Ascending aorta (tissue), 2 donors: ENCODE measurements at regions not wholly inside any gene's neighbourhood (a gene's known extent, or its start where the extent isn't known, plus 50 kb on each side); places are given as distances from the start of the nearest gene placed in this dataset.
A peak's percentile ranks its signal among the peaks of the same experiment; 100 is the strongest.

Experiments
- DNase-seq, 2 donors: peaks; one replicate each; pipeline ENCODE4 v3.0.0-alpha.2; 2019; ENCODE audit warnings: low spot score in 2 of 2
- H3K27ac ChIP-seq, 2 donors: fragments of 200-600 bp; sonication (generic); one replicate each; pipeline ENCODE4 v1.5.1; 2016 to 2017; ENCODE audit warnings: mild to moderate bottlenecking in 1 of 2
- H3K27me3 ChIP-seq: fragments of 200-600 bp; sonication (generic); one replicate; pipeline ENCODE4 v1.5.1; 2017
- H3K36me3 ChIP-seq, 2 donors: fragments of 200-600 bp; sonication (generic); one replicate each; pipeline ENCODE4 v1.5.1; 2016
- H3K4me1 ChIP-seq, 2 donors: fragments of 200-600 bp; sonication (generic); one replicate each; pipeline ENCODE4 v1.5.1; 2016 to 2017; ENCODE audit warnings: mild to moderate bottlenecking in 1 of 2
- H3K4me3 ChIP-seq, 2 donors: fragments of 200-600 bp; sonication (generic); one replicate each; pipeline ENCODE4 v1.5.1; 2016 to 2017; ENCODE audit warnings: mild to moderate bottlenecking in 1 of 2
- H3K9me3 ChIP-seq, 2 donors: fragments of 200-600 bp; sonication (generic); one replicate each; pipeline ENCODE4 v1.5.1; 2016
- CTCF ChIP-seq, 3 experiments: fragments of 200-600 bp in 2 of 3; fragments of 450-650 bp in 1 of 3; sonication (generic) in 2 of 3; IDR thresholded peaks; one replicate each; pipeline ENCODE4 v1.5.1; 2016 to 2019; ENCODE audit warnings: antibody characterized with exemption in 3 of 3, mild to moderate bottlenecking in 1 of 3, moderate library complexity in 1 of 3
- intact Hi-C: fragments of 100-400 bp; cut with DNase I; formaldehyde crosslinking; loops from one replicate; pipeline ENCODE4 v1.15.1; 2023

- DNase-seq: no peak
- intact Hi-C loops: loop anchor here (5.0 kb wide), 2 partner anchors 131 to 176 kb away; partner anchors contain the start of genes NFYA and OARD1
- Histone ChIP-seq H3K36me3 (no peaks in the 10 kb centered on the region), H3K4me1 (peaks cover 11 to 35% of the 10 kb centered on the region in 2 donors), H3K4me3 (no peak overlapping the region), H3K27me3 (no peaks in the 10 kb centered on the region), H3K27ac (peak overlapping the region; percentile 43 to 45), H3K9me3 (no peaks in the 10 kb centered on the region)
- TF ChIP-seq CTCF (IDR thresholded peaks at IDR 0.05): no peak
Observed at GRCh38 chr6:40896696-40897095, 142.3 kb downstream of the UNC5CL start.

- TF ChIP-seq CTCF (IDR thresholded peaks at IDR 0.05): peak; percentile 31 to 56 (median 40)
- H3K9me3 ChIP-seq: no peaks in the 10 kb centered on the region
- no peaks in the 10 kb centered on the region for H3K36me3 ChIP-seq
- DNase-seq: no peak
- H3K27me3 ChIP-seq: no peaks in the 10 kb centered on the region
- no peak overlapping the region for H3K4me3 ChIP-seq
- H3K27ac ChIP-seq: no peak overlapping the region
- peaks cover 0 to 23% of the 10 kb centered on the region in 2 donors for H3K4me1 ChIP-seq
- intact Hi-C loops: loop anchor here (2.0 to 5.0 kb wide), 3 partner anchors 18 to 177 kb away; partner anchors contain the start of genes NFYA and OARD1
Observed at GRCh38 chr6:40894962-40895799, 143.8 kb downstream of the UNC5CL start.

GRCh38 chr6:40893021-40893420 is 146.0 kb downstream of the UNC5CL start:
- Histone ChIP-seq H3K9me3 (no peaks in the 10 kb centered on the region), H3K27ac (no peak overlapping the region), H3K27me3 (no peaks in the 10 kb centered on the region), H3K4me3 (no peak overlapping the region), H3K36me3 (no peaks in the 10 kb centered on the region), H3K4me1 (peaks cover 0 to 18% of the 10 kb centered on the region in 2 donors)
- intact Hi-C loops: no loop called here
- no peak for DNase-seq
- TF ChIP-seq CTCF (IDR thresholded peaks at IDR 0.05): no peak

GRCh38 chr6:40892223-40892622 is 146.8 kb downstream of the UNC5CL start:
- intact Hi-C loops: no loop called here

GRCh38 chr6:40891686-40892085 is 147.3 kb downstream of the UNC5CL start:
- TF ChIP-seq CTCF (IDR thresholded peaks at IDR 0.05): no peak
- Histone ChIP-seq H3K27ac (no peak overlapping the region), H3K4me1 (peaks cover 0 to 9% of the 10 kb centered on the region in 2 donors), H3K36me3 (no peaks in the 10 kb centered on the region), H3K27me3 (no peaks in the 10 kb centered on the region), H3K9me3 (no peaks in the 10 kb centered on the region), H3K4me3 (no peak overlapping the region)
- intact Hi-C loops: no loop called here
- DNase-seq: no peak

More at GRCh38 chr6:40892223-40892622, 146.8 kb downstream of the UNC5CL start:
- no peak for DNase-seq
- Histone ChIP-seq H3K9me3 (no peaks in the 10 kb centered on the region), H3K4me3 (no peak overlapping the region), H3K4me1 (peaks cover 0 to 13% of the 10 kb centered on the region in 2 donors), H3K36me3 (no peaks in the 10 kb centered on the region), H3K27me3 (no peaks in the 10 kb centered on the region), H3K27ac (no peak overlapping the region)
- no peak for TF ChIP-seq CTCF (IDR thresholded peaks at IDR 0.05)
